ENCODE measurements at regions not wholly inside any gene's neighbourhood (a gene's known extent, or its start where the extent isn't known, plus 50 kb on each side); places are given as distances from the start of the nearest gene placed in this dataset.

DNA sequence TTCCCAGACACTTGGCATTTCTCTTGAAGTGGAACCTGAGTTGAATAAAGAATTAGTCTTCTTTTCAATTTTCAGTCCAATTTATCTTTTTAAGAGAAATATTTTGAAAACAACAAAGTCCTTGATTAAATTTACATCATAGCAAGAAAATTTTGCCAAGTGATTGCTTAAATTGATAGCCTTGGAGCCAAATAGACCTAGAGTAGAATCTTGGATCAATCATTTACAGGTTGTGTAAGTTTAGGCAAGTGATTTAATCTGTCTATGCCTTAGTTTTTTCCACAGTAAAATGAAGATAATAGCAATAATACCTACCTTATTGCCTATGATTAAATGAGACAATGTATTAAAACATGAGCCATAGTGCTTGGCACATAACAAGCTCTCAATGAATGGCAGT, 113.9 kb downstream of the LHX9 start:
- no peak for TF ChIP-seq POLR2A (IDR thresholded peaks at IDR 0.05)
- TF ChIP-seq, protein P1, sequence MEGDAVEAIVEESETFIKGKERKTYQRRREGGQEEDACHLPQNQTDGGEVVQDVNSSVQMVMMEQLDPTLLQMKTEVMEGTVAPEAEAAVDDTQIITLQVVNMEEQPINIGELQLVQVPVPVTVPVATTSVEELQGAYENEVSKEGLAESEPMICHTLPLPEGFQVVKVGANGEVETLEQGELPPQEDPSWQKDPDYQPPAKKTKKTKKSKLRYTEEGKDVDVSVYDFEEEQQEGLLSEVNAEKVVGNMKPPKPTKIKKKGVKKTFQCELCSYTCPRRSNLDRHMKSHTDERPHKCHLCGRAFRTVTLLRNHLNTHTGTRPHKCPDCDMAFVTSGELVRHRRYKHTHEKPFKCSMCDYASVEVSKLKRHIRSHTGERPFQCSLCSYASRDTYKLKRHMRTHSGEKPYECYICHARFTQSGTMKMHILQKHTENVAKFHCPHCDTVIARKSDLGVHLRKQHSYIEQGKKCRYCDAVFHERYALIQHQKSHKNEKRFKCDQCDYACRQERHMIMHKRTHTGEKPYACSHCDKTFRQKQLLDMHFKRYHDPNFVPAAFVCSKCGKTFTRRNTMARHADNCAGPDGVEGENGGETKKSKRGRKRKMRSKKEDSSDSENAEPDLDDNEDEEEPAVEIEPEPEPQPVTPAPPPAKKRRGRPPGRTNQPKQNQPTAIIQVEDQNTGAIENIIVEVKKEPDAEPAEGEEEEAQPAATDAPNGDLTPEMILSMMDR (IDR thresholded peaks at IDR 0.05) = no peak

All from breast epithelium (tissue), 3 donors.